ENCODE measurements at regions not wholly inside any gene's neighbourhood (a gene's known extent, or its start where the extent isn't known, plus 50 kb on each side); places are given as distances from the start of the nearest gene placed in this dataset.

- TF ChIP-seq CTCF (conservative IDR thresholded peaks at IDR 0.05; ENCODE audit: low read depth) = peak; percentile 16; the same call in 1 of the 2 replicates
Observed at GRCh38 chr1:102191723-102192122, 195.0 kb upstream of the OLFM3 start.

GRCh38 chr1:102190429-102190828, 193.7 kb upstream of the OLFM3 start:
- DNase-seq (ENCODE audit: low spot score) = no peak
- CTCF ChIA-PET = interaction anchor here (0.8 kb wide), 1 partner anchor 21 kb away, joined by 5 read pairs; no protein-coding TSS in a partner anchor
- POLR2A ChIA-PET (ENCODE audit: low non-redundant PET) = no interaction called here
- TF ChIP-seq CTCF (conservative IDR thresholded peaks at IDR 0.05; ENCODE audit: low read depth) = no peak
- H3K27ac ChIP-seq = no peak overlapping the region

More at GRCh38 chr1:102191723-102192122, 195.0 kb upstream of the OLFM3 start:
- ChIA-PET CTCF (interaction anchor here (0.6 kb wide), 2 partner anchors 358 to 818 kb away, joined by 3 to 5 read pairs; no protein-coding TSS in a partner anchor), POLR2A (ENCODE audit: low non-redundant PET) (no interaction called here)
- peak; percentile 4 for DNase-seq (ENCODE audit: low spot score)
- no peak overlapping the region for H3K27ac ChIP-seq

- DNase-seq (ENCODE audit: low spot score) = no peak
- ChIA-PET CTCF (no interaction called here), POLR2A (ENCODE audit: low non-redundant PET) (no interaction called here)
- no peak for TF ChIP-seq CTCF (conservative IDR thresholded peaks at IDR 0.05; ENCODE audit: low read depth)
- no peak overlapping the region for H3K27ac ChIP-seq
Observed at GRCh38 chr1:102186536-102186935, 189.8 kb upstream of the OLFM3 start.

GRCh38 chr1:102185260-102185659, 188.5 kb upstream of the OLFM3 start:
- ChIA-PET CTCF (no interaction called here), POLR2A (ENCODE audit: low non-redundant PET) (no interaction called here)
- DNase-seq (ENCODE audit: low spot score) = no peak
- TF ChIP-seq CTCF (conservative IDR thresholded peaks at IDR 0.05; ENCODE audit: low read depth) = no peak
- H3K27ac ChIP-seq = no peak overlapping the region

- CTCF ChIA-PET = no interaction called here
- POLR2A ChIA-PET (ENCODE audit: low non-redundant PET) = no interaction called here
- no peak for TF ChIP-seq CTCF (conservative IDR thresholded peaks at IDR 0.05; ENCODE audit: low read depth)
- DNase-seq (ENCODE audit: low spot score) = no peak
- H3K27ac ChIP-seq = no peak overlapping the region
Observed at GRCh38 chr1:102184477-102184876, 187.8 kb upstream of the OLFM3 start.

GRCh38 chr1:102183711-102184110, 187.0 kb upstream of the OLFM3 start:
- H3K27ac ChIP-seq = no peak overlapping the region
- no peak for TF ChIP-seq CTCF (conservative IDR thresholded peaks at IDR 0.05; ENCODE audit: low read depth)

More at GRCh38 chr1:102183711-102184110, 187.0 kb upstream of the OLFM3 start:
- POLR2A ChIA-PET (ENCODE audit: low non-redundant PET) = no interaction called here
- no peak for DNase-seq (ENCODE audit: low spot score)
- CTCF ChIA-PET = no interaction called here

Measured in RWPE1 (cell line).